ENCODE measurements at regions not wholly inside any gene's neighbourhood (a gene's known extent, or its start where the extent isn't known, plus 50 kb on each side); places are given as distances from the start of the nearest gene placed in this dataset.

DNA sequence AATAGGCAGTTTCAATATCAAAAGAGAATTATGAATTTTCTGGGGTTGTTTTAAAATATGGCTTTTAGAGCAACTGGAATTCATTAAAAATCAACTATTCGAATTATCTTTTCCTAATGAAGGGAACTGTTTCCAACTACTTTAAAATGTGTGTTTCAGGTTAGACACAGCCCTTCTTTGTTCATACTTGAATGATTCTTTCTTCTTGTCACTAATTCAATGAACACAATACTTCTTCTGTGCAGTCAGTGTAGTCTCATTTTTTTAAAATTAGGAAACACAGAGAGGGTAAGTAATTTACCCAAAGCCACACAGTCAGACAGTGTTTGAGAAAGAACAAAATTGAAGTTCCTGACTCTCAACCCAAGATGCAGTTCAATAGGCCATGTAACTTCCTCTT lies 414.0 kb downstream of the CCDC91 start:
- TF ChIP-seq, protein P1, sequence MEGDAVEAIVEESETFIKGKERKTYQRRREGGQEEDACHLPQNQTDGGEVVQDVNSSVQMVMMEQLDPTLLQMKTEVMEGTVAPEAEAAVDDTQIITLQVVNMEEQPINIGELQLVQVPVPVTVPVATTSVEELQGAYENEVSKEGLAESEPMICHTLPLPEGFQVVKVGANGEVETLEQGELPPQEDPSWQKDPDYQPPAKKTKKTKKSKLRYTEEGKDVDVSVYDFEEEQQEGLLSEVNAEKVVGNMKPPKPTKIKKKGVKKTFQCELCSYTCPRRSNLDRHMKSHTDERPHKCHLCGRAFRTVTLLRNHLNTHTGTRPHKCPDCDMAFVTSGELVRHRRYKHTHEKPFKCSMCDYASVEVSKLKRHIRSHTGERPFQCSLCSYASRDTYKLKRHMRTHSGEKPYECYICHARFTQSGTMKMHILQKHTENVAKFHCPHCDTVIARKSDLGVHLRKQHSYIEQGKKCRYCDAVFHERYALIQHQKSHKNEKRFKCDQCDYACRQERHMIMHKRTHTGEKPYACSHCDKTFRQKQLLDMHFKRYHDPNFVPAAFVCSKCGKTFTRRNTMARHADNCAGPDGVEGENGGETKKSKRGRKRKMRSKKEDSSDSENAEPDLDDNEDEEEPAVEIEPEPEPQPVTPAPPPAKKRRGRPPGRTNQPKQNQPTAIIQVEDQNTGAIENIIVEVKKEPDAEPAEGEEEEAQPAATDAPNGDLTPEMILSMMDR (IDR thresholded peaks at IDR 0.05; ENCODE audit: borderline replicate concordance, extremely low read depth, low read length, poor library complexity, severe bottlenecking) = no peak
- TF ChIP-seq EZH2 (IDR thresholded peaks at IDR 0.05; ENCODE audit: borderline replicate concordance, low read depth, low read length, severe bottlenecking) = no peak
